ENCODE measurements at regions not wholly inside any gene's neighbourhood (a gene's known extent, or its start where the extent isn't known, plus 50 kb on each side); places are given as distances from the start of the nearest gene placed in this dataset.

- TF ChIP-seq CTCF (IDR thresholded peaks at IDR 0.05; ENCODE audit: low read length), result no peak
- no peak for TF ChIP-seq EZH2 (IDR thresholded peaks at IDR 0.05; ENCODE audit: borderline replicate concordance, low read length)
These were observed 64.4 kb downstream of the DNAJB9 start for GRCh38 chr7:108634036-108634435.
